Testis (tissue), 2 donors: ENCODE measurements at regions not wholly inside any gene's neighbourhood (a gene's known extent, or its start where the extent isn't known, plus 50 kb on each side); places are given as distances from the start of the nearest gene placed in this dataset.

ENCODE experiments used
- CTCF ChIP-seq, 3 experiments: fragments of 450-650 bp in 2 of 3; fragments of 200-600 bp in 1 of 3; sonication (generic) in 1 of 3; IDR thresholded peaks; one replicate each; pipeline ENCODE4 v1.5.1; 2016 to 2019; ENCODE audit warnings: antibody characterized with exemption in 3 of 3, mild to moderate bottlenecking in 2 of 3, moderate library complexity in 1 of 3
- POLR2A ChIP-seq: fragments of 450-650 bp; IDR thresholded peaks from one replicate; pipeline ENCODE4 v1.6.1; 2017; ENCODE audit warnings: antibody characterized with exemption, mild to moderate bottlenecking, moderate library complexity

DNA sequence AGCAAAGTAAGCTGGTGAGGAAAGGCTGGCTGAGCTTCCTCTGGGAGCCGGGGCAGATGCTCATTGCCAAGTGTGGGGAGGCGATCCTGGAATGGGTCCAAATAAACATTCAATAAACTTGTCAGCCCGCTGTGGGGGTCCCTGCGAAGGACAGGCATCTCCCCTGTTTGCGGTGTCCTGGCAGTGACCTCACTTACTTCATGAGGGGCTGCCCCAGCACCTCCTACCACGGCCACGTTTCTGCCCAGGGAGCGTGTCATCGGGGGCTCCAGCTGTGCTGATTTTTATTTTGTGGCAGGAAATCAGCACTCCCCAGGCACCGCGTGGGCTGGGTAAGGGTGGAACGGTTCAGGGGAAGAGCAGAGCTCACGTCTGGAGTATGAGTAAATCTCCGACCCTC is 493.9 kb upstream of the B3GAT1 start:
- TF ChIP-seq CTCF (IDR thresholded peaks at IDR 0.05) (no peak), POLR2A (no peak)
